Sigmoid colon (tissue), 6 donors: ENCODE measurements at regions not wholly inside any gene's neighbourhood (a gene's known extent, or its start where the extent isn't known, plus 50 kb on each side); places are given as distances from the start of the nearest gene placed in this dataset.
"Not testable (repeated sequence)": the region's sequence is repeated elsewhere in the genome, so short reads cannot be mapped to it uniquely, and the experiment has no call there.

ENCODE experiments used
- DNase-seq: peaks from one replicate; pipeline ENCODE4 v3.0.0-alpha.2; 2019
- H3K27ac ChIP-seq, 4 donors: fragments of 200-600 bp; sonication (generic); one replicate each; pipeline ENCODE4 v1.5.1; 2016 to 2019; ENCODE audit warnings: mild to moderate bottlenecking in 1 of 4
- H3K27me3 ChIP-seq, 3 donors: fragments of 200-600 bp; sonication (generic); one replicate each; pipeline ENCODE4 v1.5.1; 2019; ENCODE audit warnings: mild to moderate bottlenecking in 1 of 3
- H3K36me3 ChIP-seq, 4 donors: fragments of 200-600 bp; sonication (generic); one replicate each; pipeline ENCODE4 v1.5.1; 2016 to 2019
- H3K4me1 ChIP-seq, 4 donors: fragments of 200-600 bp; sonication (generic); one replicate each; pipeline ENCODE4 v1.5.1; 2017 to 2019
- H3K4me3 ChIP-seq, 4 donors: fragments of 200-600 bp; sonication (generic); one replicate each; pipeline ENCODE4 v1.5.1; 2017 to 2019; ENCODE audit warnings: mild to moderate bottlenecking in 2 of 4, moderate library complexity in 1 of 4
- H3K9me3 ChIP-seq, 4 donors: fragments of 200-600 bp in 3 of 4; sonication (generic) in 3 of 4; one replicate each; pipeline versions ENCODE4 v1.5.1 to v1.6.1; 2013 to 2019
- CTCF ChIP-seq, 4 experiments: fragments of 450-650 bp in 3 of 4; fragments of 200-600 bp in 1 of 4; IDR thresholded peaks; one replicate each; pipeline ENCODE4 v1.5.1; 2016 to 2019; ENCODE audit warnings: antibody characterized with exemption in 4 of 4, mild to moderate bottlenecking in 3 of 4, moderate library complexity in 2 of 4
- EP300 ChIP-seq, 4 donors: sonication (generic); formaldehyde crosslinking; IDR thresholded peaks; one replicate each; pipeline ENCODE4 v1.6.1; 2017; ENCODE audit warnings: antibody characterized with exemption in 4 of 4
- POLR2A ChIP-seq, 2 donors: fragments of 450-650 bp; IDR thresholded peaks; one replicate each; pipeline ENCODE4 v1.6.1; 2016; ENCODE audit warnings: antibody characterized with exemption in 2 of 2, mild to moderate bottlenecking in 2 of 2, moderate library complexity in 2 of 2
- POLR2AphosphoS5 ChIP-seq, 4 donors: sonication (generic); formaldehyde crosslinking; IDR thresholded peaks; one replicate each; pipeline ENCODE4 v1.6.1; 2017; ENCODE audit warnings: antibody characterized with exemption in 4 of 4
- WGBS, 2 donors: extraction: QIAGEN DNeasy Blood & Tissue Kit; methylation state at CpG; one replicate each; pipeline ENCODE4 v1.1.7; 2013; 5-methylcytosine and 5-hydroxymethylcytosine counted together
- intact Hi-C: fragments of 100-400 bp; cut with DNase I; formaldehyde crosslinking; loops from one replicate; pipeline ENCODE4 v1.15.1; 2023
- donor health status: healthy with polysubstance abuse.
- donor health status: healthy.

GRCh38 chr14:70257526-70257925 lies 68.8 kb upstream of the SLC8A3 start:
- TF ChIP-seq POLR2AphosphoS5 (IDR thresholded peaks at IDR 0.05) = no peak
- no peak for TF ChIP-seq EP300 (IDR thresholded peaks at IDR 0.05)
- no peak for TF ChIP-seq POLR2A (IDR thresholded peaks at IDR 0.05)
- TF ChIP-seq CTCF (IDR thresholded peaks at IDR 0.05) = no peak
- Histone ChIP-seq H3K36me3 (no peaks in the 10 kb centered on the region), H3K4me1 (peaks cover 0 to 3% (median 2%) of the 10 kb centered on the region in 4 donors), H3K4me3 (no peak overlapping the region), H3K9me3 (no peaks in the 10 kb centered on the region), H3K27ac (no peak overlapping the region), H3K27me3 (peaks cover 5 to 30% (median 14%) of the 10 kb centered on the region in 3 donors)
- intact Hi-C loops = no loop called here
- DNase-seq = no peak
- WGBS, 2 donors = 79% methylated on average over 7 of the region's 7 CpGs

GRCh38 chr14:70256601-70257000 lies 67.8 kb upstream of the SLC8A3 start:
- Histone ChIP-seq H3K27me3 (peaks cover 5 to 30% (median 14%) of the 10 kb centered on the region in 3 donors), H3K4me1 (peaks cover 0 to 3% (median 2%) of the 10 kb centered on the region in 4 donors)

GRCh38 chr14:70255071-70256057 lies 66.6 kb upstream of the SLC8A3 start:
- H3K9me3 ChIP-seq, H3K36me3 ChIP-seq, intact Hi-C loops, DNase-seq, H3K27ac ChIP-seq, H3K4me1 ChIP-seq: not testable (repeated sequence)
- H3K27me3 ChIP-seq = peaks cover 5 to 30% (median 14%) of the 10 kb centered on the region in 3 donors
- 47 to 49% methylated on average over 33 to 36 of the region's 36 CpGs for WGBS, 2 donors
- peak overlapping the region in 2 of 4 donors; percentile 28 to 44 for H3K4me3 ChIP-seq

More at GRCh38 chr14:70256601-70257000, 67.8 kb upstream of the SLC8A3 start:
- H3K36me3 ChIP-seq = no peaks in the 10 kb centered on the region
- no peak for DNase-seq
- H3K27ac ChIP-seq = no peak overlapping the region
- 42% methylated on average over 2 of the region's 2 CpGs for WGBS, 2 donors
- no peaks in the 10 kb centered on the region for H3K9me3 ChIP-seq
- no peak overlapping the region for H3K4me3 ChIP-seq
- intact Hi-C loops = no loop called here
- no peak for TF ChIP-seq POLR2A (IDR thresholded peaks at IDR 0.05)
- no peak for TF ChIP-seq CTCF (IDR thresholded peaks at IDR 0.05)
- no peak for TF ChIP-seq POLR2AphosphoS5 (IDR thresholded peaks at IDR 0.05)
- no peak for TF ChIP-seq EP300 (IDR thresholded peaks at IDR 0.05)

- Histone ChIP-seq H3K9me3 (no peaks in the 10 kb centered on the region), H3K36me3 (no peaks in the 10 kb centered on the region), H3K4me1 (peaks cover 0 to 3% (median 2%) of the 10 kb centered on the region in 4 donors), H3K27me3 (peaks cover 5 to 30% (median 14%) of the 10 kb centered on the region in 3 donors), H3K4me3 (peak overlapping the region; percentile 12 to 51 (median 39)), H3K27ac (no peak overlapping the region)
- DNase-seq = no peak
- 0 to 1% methylated on average over 31 of the region's 31 CpGs for WGBS, 2 donors
- TF ChIP-seq EP300 (IDR thresholded peaks at IDR 0.05) = no peak
- no peak for TF ChIP-seq CTCF (IDR thresholded peaks at IDR 0.05)
- no peak for TF ChIP-seq POLR2AphosphoS5 (IDR thresholded peaks at IDR 0.05)
- no peak for TF ChIP-seq POLR2A (IDR thresholded peaks at IDR 0.05)
- intact Hi-C loops = no loop called here
Observed at GRCh38 chr14:70254476-70254961, 65.8 kb upstream of the SLC8A3 start.

- intact Hi-C loops = not testable (repeated sequence)
Observed at GRCh38 chr14:70253547-70253946, 64.8 kb upstream of the SLC8A3 start.

More at GRCh38 chr14:70253547-70253946, 64.8 kb upstream of the SLC8A3 start:
- not testable (repeated sequence) for H3K36me3 ChIP-seq, H3K4me1 ChIP-seq, DNase-seq, H3K4me3 ChIP-seq, H3K27ac ChIP-seq, H3K9me3 ChIP-seq
- WGBS, 2 donors = 91 to 93% methylated on average over 4 of the region's 4 CpGs
- peaks cover 5 to 30% (median 14%) of the 10 kb centered on the region in 3 donors for H3K27me3 ChIP-seq
